ENCODE measurements at regions not wholly inside any gene's neighbourhood (a gene's known extent, or its start where the extent isn't known, plus 50 kb on each side); places are given as distances from the start of the nearest gene placed in this dataset.
"Not testable (repeated sequence)": the region's sequence is repeated elsewhere in the genome, so short reads cannot be mapped to it uniquely, and the experiment has no call there.

GRCh38 chr1:5733596-5733995 is 258.6 kb downstream of the NPHP4 start:
- no peak for DNase-seq

DNA sequence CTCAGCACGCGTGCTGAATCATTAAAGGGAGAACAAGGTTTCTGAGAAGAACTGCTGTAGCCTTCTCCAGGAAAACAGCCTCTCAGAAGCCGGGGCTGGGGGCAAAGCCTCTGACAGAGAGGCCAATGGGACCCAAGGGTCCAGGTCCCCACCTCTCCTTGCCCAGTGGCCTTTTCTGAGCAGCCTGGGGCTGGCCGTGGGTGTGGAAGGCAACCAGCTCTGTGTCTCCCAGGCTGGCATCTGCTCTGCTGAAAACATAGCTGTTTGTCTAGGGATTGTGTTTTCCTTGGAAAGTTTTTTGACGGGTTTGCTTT is 261.2 kb downstream of the NPHP4 start:
- DNase-seq: no peak

- DNase-seq: no peak
Observed at GRCh38 chr1:5730272-5731109, 261.7 kb downstream of the NPHP4 start.

GRCh38 chr1:5729636-5730145 is 262.5 kb downstream of the NPHP4 start:
- DNase-seq: no peak

DNA sequence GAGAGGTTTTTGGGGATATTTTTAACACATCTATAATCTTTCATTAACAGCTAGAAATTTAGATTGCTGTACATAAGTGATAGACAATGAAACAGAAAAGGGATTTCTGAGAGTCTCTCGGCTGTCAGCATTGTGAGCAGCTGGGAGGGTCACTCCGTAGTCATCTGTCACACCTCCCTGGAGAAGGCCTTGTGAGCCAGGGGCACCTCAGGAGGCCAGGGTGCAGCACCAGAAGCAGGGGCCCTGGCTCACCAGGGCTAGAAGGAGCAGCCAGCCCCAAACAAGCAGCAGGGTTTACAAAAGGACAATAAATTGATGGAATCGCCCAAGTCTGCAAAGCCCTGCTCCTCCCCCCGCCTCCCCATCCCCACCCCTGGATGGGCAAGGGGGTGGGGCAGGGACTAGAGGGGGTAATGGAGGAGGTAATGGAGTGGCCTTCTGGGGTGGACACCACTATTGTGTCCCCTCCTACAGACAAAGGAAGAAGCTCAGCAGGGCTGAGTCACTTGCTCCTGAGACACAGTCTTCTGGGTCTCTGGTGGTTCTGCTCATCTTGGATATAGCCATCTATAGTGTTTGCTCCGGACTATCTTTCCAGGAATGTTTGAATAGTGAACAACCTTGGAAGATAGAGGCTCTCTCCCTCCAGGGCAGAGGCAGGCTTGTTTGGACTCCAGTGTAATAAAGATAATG is 263.4 kb downstream of the NPHP4 start:
- no peak for DNase-seq

DNA sequence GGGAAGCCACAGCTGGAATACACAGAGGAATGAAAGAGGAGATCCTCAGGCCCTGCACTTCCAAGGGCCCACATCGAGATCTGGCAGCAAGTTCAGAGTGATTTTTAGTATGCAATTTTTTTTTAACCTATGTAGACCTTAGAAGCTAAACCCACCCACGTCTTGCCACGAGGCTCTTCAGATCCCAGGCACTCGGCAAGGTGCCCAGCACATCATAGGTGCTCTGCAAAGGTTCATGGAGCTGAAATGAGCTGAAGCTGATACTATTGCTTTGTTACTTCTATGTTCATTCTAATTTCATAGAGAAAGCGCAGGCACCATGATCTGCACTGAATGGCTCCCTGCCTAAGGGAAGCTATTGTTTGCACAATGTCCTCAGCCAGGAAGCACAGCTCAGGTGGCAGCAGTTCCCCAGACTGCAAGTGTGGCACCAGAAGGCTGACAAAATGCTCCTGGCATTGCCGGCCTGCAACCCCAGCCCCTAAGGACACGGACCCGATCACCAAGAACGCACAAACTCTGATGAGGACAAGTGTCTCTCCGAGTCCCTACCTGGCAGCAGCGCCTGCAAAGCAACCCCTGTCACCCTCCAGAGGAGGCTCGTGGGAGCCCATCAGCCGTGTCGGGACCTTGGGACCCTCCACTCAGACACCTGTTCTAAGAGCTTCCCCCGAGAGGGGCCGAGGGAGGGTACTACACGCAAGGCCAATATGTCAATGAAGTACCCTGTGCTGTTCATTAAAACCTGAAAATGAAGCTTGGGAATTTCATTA is 264.2 kb downstream of the NPHP4 start:
- DNase-seq: no peak

DNA sequence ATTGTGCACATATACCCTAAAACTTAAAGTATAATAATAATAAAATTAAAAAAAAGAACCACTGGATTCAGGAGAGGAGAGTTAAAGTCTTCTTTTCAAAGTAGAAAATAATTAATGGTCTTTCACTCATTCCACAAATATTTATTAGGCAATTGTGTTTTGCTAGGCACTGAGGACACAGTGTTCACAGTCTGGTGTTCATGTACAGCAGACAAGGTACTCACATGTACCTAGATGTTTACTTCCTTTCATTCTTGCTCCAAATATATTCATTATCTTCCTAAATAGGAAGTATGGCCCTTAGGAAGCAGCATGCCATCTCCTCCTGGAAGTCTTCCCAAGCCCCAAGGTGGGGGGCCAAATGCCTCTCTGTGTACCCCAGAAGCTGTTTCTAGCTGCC is 265.0 kb downstream of the NPHP4 start:
- no peak for DNase-seq

DNA sequence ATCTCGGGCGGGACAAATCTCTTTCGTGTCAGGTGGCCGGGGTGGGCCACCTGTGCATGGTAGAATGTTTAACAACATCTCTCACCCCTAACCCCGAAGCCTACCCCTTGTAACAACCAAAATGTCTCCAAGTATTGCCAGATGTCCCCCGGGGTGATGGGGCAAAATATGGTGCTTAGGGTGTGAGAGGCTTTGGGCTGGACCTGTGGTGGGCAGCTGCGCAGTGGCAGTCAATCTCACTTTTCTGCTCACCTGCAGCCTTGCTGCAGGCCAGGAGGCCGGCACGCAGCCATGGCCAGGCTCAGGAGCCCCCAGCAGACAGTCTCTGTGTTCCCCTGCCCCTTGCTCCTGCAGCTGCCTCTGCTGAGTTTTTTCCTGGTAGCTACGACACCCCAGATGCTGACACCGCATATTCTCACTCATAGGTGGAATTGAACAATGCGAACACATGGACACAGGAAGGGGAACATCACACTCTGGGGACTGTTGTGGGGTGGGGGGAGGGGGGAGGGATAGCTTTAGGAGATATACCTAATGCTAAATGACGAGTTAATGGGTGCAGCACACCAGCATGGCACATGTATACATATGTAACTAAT is 265.5 kb downstream of the NPHP4 start:
- not testable (repeated sequence) for DNase-seq

- DNase-seq: no peak
Observed at GRCh38 chr1:5725855-5726585, 266.2 kb downstream of the NPHP4 start.

- DNase-seq: no peak
Observed at GRCh38 chr1:5725406-5725805, 266.8 kb downstream of the NPHP4 start.

DNA sequence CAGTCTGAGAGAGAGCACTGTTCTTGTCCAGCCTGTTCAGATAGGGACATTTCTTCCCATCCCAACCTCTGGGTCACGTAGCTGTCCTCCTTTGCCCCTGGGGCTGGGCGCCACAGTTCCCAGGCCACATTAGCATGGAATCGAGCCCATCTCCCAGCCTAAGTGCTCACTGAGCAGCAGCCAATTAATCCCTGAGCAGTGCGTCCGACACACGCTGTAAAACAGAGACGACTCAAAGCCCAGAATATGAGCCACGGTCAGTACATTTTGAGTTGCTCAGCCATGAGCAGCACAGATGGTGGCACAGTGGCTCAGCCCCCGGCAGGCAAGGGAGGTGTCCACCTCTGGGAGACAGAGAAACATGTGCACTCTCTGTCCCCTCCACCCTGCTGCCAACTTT is 267.4 kb downstream of the NPHP4 start:
- no peak for DNase-seq

DNA sequence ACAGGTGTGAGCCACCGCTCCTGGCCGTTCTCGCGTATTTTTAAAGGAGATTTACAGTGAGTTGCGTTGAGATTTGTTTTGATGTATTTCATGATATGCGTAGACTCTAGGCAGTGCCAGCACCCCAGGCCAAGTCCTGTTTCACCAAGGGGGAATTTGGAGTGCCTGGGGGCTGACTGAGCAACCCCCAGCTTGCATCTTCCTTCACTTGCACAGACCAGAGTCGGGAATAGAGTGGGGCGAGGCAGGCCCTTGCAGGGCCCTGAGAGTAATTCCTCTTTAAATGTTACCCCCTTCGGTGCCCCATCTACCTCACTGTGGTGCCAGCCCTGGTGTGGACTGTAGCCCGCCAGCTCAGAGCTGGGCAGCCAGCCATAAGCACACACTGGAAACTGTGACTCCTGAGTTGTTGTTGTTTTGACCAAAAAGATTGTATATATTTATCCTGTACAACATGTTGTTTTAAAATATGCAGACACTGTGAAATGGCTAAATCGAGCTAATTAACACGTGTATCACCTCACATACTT is 269.5 kb downstream of the NPHP4 start:
- DNase-seq: no peak

DNA sequence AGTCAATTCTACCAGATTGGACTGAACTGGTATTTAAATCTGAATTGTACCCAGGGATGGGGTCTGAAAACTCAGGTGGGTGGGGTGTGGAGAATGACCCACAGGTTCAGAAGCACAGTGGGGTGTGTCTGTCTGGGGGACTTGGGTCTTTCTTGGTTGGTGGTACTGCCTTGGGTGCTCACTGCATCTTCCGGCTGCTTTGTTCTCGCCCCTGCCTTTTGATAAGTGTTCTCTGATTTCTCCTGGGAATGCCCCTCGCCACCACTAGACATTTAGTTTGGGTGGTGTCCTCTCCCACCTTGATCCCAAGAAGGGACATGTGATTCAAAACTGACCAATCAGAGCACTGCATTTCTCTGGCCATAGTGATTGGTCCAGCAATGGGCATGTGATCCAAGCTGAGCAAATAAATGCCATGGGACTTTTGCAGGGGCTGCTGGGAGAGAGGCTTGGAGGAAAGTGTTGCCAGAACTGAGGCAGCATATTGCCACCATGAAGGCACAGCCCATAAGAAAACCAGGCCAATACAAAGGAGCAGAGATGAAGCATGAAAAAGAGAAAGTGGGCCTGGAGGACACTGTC is 270.5 kb downstream of the NPHP4 start:
- DNase-seq: no peak

DNA sequence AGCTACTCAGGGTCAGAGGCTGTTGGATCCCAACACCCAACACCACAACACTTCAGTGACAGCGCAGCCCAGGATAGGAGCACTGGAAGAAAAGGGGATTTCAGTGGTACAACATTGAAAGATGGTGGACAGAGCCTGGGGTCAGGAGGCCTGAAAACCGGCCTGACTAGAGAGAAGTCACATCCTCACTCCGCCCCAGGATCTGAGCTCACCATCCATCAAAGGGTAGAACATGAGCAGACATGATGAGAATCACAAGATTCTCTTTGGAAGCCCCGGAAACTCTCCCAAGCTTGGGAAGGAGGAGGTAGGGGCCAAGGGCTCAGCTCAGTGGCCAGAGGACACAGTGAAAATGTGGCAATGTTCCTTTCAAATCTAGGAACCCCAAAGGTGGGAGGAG is 271.3 kb downstream of the NPHP4 start:
- no peak for DNase-seq

DNA sequence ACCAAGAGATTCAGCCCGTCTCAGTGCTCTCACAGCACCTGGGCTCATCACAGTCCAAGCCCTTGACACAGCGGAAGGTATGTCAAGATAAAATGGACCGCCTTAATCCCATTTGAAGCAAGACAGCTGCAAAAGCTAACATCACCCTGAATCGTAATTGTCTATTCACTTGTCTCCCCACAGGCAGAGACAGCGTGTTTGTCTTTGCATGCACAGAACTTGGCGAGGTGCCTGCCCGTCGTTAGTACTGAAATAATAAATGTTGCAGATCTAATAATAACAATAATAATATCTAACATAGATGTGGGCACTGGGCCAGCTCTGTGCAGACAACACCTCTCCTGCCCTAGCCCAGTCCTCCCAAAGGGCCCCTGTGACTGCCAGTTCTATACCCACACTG is 271.7 kb downstream of the NPHP4 start:
- no peak for DNase-seq

DNA sequence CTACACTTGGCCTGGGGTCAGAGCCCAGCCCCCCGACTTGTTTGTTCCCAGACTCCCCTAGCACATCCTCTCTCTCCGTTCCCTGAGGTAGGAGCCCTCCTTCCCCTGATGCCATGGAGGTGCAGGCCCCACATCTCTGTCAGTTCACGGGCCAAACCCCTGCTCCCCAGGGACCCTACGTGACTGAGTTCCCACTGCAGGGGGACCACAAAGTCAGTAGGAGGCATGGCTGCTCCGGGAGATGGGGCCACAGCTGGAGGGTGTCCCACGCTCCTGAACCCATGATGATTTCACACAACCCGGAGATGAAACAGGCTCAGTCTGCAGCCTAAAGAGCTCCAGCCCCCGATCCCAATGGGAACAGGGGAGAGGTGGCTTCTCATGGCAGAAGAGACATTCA is 272.2 kb downstream of the NPHP4 start:
- DNase-seq: no peak

- no peak for DNase-seq
Observed at GRCh38 chr1:5718831-5719632, 273.2 kb downstream of the NPHP4 start.

DNA sequence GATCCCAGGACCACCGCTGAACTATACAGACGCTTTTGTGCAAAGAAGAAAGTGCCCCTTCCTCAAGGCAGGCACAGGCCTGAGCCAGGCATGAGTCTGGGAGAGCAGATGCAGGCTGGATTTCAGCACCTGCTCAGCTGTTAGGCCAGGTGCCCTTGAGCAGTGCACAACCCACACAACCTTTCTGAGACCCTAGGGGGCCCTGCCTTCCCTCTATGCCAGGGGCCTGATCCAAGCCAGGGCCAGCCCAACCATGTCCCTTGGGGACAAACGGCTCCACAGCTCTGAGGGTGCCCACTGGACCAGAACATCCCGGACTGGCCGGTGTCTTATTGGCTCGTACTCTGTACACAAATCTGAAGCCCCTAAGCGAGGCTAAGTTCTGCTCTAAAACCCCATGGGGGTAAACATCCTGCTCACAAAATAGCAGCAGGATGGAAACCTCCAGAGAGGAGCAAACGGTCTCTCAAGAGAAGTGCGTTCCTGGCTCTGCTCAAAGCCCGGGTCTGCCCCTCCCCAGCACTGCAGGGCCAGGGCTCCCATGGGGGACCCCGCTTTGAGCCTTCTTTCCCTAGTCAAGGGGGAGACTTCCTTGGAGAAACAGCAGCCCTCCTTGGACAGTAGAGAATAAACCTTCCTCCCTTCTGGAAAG is 275.1 kb downstream of the NPHP4 start:
- DNase-seq: no peak

GRCh38 chr1:5716126-5716525 is 276.1 kb downstream of the NPHP4 start:
- no peak for DNase-seq

All from skin of body (tissue), 1 donor.